Gastroesophageal sphincter (tissue), 4 donors: ENCODE measurements at regions not wholly inside any gene's neighbourhood (a gene's known extent, or its start where the extent isn't known, plus 50 kb on each side); places are given as distances from the start of the nearest gene placed in this dataset.

Experiments used
- ATAC-seq: fragments of 150-250 bp; one replicate; pipeline ENCODE4 v1.9.1; 2016; ENCODE audit warnings: mild to moderate bottlenecking, moderate library complexity
- H3K27ac ChIP-seq, 4 donors: fragments of 200-600 bp; sonication (generic) in 3 of 4; 1 replicate in 3 of 4; 2 replicates in 1 of 4; pipeline ENCODE4 v1.5.1; 2016 to 2019
- H3K27me3 ChIP-seq: fragments of 200-600 bp; sonication (generic); one replicate; pipeline ENCODE4 v1.5.1; 2019
- H3K36me3 ChIP-seq, 2 donors: fragments of 200-600 bp; sonication (generic); one replicate each; pipeline ENCODE4 v1.5.1; 2019; ENCODE audit warnings: control low read depth in 1 of 2
- H3K4me1 ChIP-seq, 3 donors: fragments of 200-600 bp; sonication (generic); 1 replicate in 2 of 3; 2 replicates in 1 of 3; pipeline ENCODE4 v1.5.1; 2016 to 2019; ENCODE audit warnings: control low read depth in 2 of 3
- H3K4me3 ChIP-seq, 2 donors: fragments of 200-600 bp; sonication (generic); one replicate each; pipeline ENCODE4 v1.5.1; 2019; ENCODE audit warnings: mild to moderate bottlenecking in 1 of 2, moderate library complexity in 1 of 2
- H3K9me3 ChIP-seq, 3 donors: fragments of 200-600 bp; sonication (generic); one replicate each; pipeline ENCODE4 v1.5.1; 2017 to 2019; ENCODE audit warnings: control low read depth in 2 of 3
- EP300 ChIP-seq: sonication (generic); formaldehyde crosslinking; IDR thresholded peaks from one replicate; pipeline ENCODE4 v1.6.1; 2017; ENCODE audit warnings: antibody characterized with exemption, mild to moderate bottlenecking
- POLR2A ChIP-seq, 2 donors: fragments of 450-650 bp; IDR thresholded peaks; one replicate each; pipeline ENCODE4 v1.6.1; 2017; ENCODE audit warnings: antibody characterized with exemption in 2 of 2, mild to moderate bottlenecking in 2 of 2, moderate library complexity in 1 of 2
- POLR2AphosphoS5 ChIP-seq: sonication (generic); formaldehyde crosslinking; IDR thresholded peaks from one replicate; pipeline ENCODE4 v1.6.1; 2017; ENCODE audit warnings: antibody characterized with exemption
- WGBS, 2 donors: methylation state at CpG; one replicate each; pipeline ENCODE4 v1.1.5; 2018; ENCODE audit warnings: low coverage in 1 of 2; 5-methylcytosine and 5-hydroxymethylcytosine counted together
- TF ChIP-seq, protein P1 (sequence below), 4 experiments: fragments of 200-600 bp in 2 of 4; fragments of 450-650 bp in 2 of 4; sonication (generic) in 1 of 4; IDR thresholded peaks; one replicate each; pipeline ENCODE4 v1.5.1; 2017 to 2019; ENCODE audit warnings: antibody characterized with exemption in 4 of 4, mild to moderate bottlenecking in 2 of 4, moderate library complexity in 2 of 4

DNA sequence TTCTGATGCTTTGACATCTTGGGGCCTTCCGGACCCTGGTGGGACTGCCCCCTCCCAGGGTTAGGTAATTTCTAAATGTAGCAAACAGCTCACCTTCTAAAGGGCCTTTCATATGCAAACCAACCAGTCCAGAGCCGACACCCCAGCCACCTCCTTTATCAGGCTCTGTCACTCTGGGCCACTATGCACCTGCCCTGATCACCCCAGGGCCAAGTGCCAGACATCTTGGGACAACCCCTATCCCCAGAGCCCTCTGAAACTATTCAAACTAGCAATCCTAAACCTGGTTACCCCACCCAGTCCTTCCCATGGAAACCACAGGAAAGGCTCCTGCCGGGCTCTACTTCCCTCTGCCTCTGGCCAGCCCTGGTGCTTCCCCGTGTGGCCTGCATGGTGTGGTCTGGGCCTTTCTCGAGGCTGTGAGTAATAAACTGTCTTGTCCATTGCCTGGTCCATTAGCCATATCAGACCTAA, 91.2 kb upstream of the TNRC6C start:
- Histone ChIP-seq H3K4me1 (peaks cover 0 to 16% (median 15%) of the 10 kb centered on the region in 3 donors), H3K27ac (no peak overlapping the region), H3K9me3 (no peaks in the 10 kb centered on the region), H3K36me3 (no peaks in the 10 kb centered on the region), H3K4me3 (no peak overlapping the region), H3K27me3 (no peaks in the 10 kb centered on the region)
- WGBS, 2 donors, result 75 to 76% methylated on average over 2 to 3 of the region's 5 CpGs
- TF ChIP-seq EP300, result no peak
- no peak for TF ChIP-seq POLR2AphosphoS5
- TF ChIP-seq POLR2A (IDR thresholded peaks at IDR 0.05), result no peak
- TF ChIP-seq, protein P1, sequence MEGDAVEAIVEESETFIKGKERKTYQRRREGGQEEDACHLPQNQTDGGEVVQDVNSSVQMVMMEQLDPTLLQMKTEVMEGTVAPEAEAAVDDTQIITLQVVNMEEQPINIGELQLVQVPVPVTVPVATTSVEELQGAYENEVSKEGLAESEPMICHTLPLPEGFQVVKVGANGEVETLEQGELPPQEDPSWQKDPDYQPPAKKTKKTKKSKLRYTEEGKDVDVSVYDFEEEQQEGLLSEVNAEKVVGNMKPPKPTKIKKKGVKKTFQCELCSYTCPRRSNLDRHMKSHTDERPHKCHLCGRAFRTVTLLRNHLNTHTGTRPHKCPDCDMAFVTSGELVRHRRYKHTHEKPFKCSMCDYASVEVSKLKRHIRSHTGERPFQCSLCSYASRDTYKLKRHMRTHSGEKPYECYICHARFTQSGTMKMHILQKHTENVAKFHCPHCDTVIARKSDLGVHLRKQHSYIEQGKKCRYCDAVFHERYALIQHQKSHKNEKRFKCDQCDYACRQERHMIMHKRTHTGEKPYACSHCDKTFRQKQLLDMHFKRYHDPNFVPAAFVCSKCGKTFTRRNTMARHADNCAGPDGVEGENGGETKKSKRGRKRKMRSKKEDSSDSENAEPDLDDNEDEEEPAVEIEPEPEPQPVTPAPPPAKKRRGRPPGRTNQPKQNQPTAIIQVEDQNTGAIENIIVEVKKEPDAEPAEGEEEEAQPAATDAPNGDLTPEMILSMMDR (IDR thresholded peaks at IDR 0.05), result no peak
- no peak for ATAC-seq

DNA sequence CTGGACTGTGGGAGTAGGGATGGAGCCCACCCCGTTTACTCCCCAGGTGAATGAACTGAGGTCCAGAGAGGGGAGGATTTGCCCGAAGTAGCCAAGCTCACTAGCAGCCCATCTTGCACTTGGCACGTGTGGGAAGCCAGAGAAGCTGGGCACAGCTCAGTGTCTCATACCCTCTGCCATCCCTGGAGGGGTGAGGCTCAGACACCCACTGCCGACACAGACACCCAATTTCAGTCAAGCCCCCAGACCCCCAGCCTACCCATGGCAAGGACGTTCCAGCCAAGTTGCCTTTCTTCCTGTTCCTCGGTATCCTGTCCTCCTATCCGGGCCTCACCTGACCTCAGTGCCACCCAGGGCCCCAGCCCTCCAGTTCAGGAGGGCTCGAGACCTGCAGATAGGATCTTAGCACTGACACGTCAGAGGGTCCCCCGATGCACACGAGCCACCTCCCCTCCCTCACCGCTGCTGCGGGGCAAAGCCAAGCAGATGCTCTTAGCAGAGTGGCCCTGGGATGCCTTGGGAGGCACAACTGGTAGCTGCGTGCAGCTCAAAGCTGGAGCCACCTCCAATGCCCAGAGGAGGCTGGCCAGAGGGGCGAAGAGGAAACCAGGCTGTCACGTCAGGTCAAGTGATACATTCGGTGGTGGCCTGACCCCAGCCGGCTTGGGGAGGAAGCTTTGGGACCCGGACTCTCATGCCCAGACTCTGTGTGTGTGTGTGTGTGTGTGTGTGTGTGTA, 90.4 kb upstream of the TNRC6C start:
- 75% methylated on average over 8 of the region's 19 CpGs; no CpG with 5 or more reads in 1 of the 2 donors for WGBS, 2 donors
- Histone ChIP-seq H3K4me3 (no peak overlapping the region), H3K27ac (no peak overlapping the region), H3K27me3 (no peaks in the 10 kb centered on the region), H3K36me3 (no peaks in the 10 kb centered on the region), H3K9me3 (no peaks in the 10 kb centered on the region), H3K4me1 (peaks cover 0 to 16% (median 15%) of the 10 kb centered on the region in 3 donors)
- ATAC-seq, result no peak
- TF ChIP-seq POLR2AphosphoS5 (no peak), POLR2A (IDR thresholded peaks at IDR 0.05) (no peak), EP300 (no peak)
- TF ChIP-seq, protein P1 (IDR thresholded peaks at IDR 0.05), result no peak

DNA sequence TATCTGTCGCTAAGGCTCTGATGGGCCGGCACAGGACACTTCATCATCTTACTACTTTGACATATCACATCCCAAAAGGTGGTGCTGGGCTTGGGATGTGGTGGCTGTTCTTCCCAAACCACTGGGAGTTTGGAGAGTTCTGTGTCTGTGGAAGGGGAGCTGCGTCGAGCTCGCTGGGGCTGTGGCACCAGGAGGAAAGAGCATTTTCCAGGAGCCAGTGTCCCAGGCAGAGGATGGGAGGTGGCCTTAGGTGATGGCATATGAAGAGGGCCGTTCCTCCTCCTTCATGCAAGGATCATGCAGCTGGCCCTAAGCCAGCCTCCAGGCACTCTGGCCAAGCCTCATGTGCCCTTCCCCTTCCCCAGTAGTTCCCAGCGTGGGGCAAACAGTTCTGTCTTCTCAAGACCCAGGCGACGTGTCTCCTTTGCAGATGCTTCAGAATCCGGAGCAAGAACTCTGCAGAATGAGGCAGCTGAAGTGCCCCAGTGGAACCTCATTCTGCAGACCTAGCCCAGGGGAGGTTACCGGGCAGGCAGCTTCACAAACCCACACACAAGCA, 89.4 kb upstream of the TNRC6C start:
- TF ChIP-seq, protein P1 (IDR thresholded peaks at IDR 0.05), result no peak
- TF ChIP-seq POLR2AphosphoS5 (no peak), POLR2A (IDR thresholded peaks at IDR 0.05) (no peak), EP300 (no peak)
- Histone ChIP-seq H3K36me3 (no peaks in the 10 kb centered on the region), H3K9me3 (no peaks in the 10 kb centered on the region), H3K4me1 (peaks cover 0 to 8% (median 7%) of the 10 kb centered on the region in 3 donors), H3K27me3 (no peaks in the 10 kb centered on the region), H3K27ac (no peak overlapping the region), H3K4me3 (no peak overlapping the region)
- WGBS, 2 donors, result 72 to 87% methylated on average over 5 to 6 of the region's 11 CpGs
- ATAC-seq, result no peak

DNA sequence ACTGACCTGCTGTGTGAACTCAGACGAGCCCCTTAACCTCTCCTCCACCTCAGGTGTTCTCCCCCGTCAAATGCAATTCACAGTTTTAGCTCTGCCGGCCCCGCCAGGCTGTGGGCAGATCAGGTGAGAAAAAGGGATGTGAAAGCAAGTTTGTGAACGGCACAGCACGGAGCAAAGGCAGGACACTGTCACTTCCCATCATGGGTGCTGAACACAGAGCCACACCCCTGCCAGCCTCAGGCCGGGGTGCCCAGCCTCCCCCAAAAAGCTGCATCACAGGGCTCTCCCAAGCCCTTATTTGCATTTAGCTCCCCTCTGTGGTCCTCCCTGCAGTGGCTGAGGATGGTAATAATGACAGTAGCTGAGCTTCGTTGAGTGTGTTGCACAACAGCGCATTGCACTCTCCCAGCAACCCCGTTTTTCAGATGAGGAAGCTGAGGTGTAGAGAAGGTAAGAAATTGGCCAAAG, 88.8 kb upstream of the TNRC6C start:
- Histone ChIP-seq H3K4me3 (no peak overlapping the region), H3K27me3 (no peaks in the 10 kb centered on the region), H3K27ac (no peak overlapping the region), H3K36me3 (no peaks in the 10 kb centered on the region), H3K9me3 (no peaks in the 10 kb centered on the region), H3K4me1 (peaks cover 0 to 5% (median 2%) of the 10 kb centered on the region in 3 donors)
- no peak for TF ChIP-seq EP300
- TF ChIP-seq POLR2A (IDR thresholded peaks at IDR 0.05), result no peak
- no peak for TF ChIP-seq POLR2AphosphoS5
- TF ChIP-seq, protein P1 (IDR thresholded peaks at IDR 0.05), result no peak
- ATAC-seq, result peak; percentile 23
- 50 to 68% methylated on average over 1 to 5 of the region's 10 CpGs for WGBS, 2 donors
